Peyer's patch (tissue), 4 donors: ENCODE measurements at regions not wholly inside any gene's neighbourhood (a gene's known extent, or its start where the extent isn't known, plus 50 kb on each side); places are given as distances from the start of the nearest gene placed in this dataset.

Source experiments
- CTCF ChIP-seq, 6 experiments: fragments of 450-650 bp in 4 of 6; fragments of 200-600 bp in 2 of 6; sonication (generic) in 1 of 6; IDR thresholded peaks; one replicate each; pipeline ENCODE4 v1.5.1; 2017 to 2019; ENCODE audit warnings: antibody characterized with exemption in 6 of 6, mild to moderate bottlenecking in 3 of 6, moderate library complexity in 1 of 6
- POLR2A ChIP-seq, 2 donors: fragments of 450-650 bp; IDR thresholded peaks; one replicate each; pipeline ENCODE4 v1.5.1; 2017; ENCODE audit warnings: antibody characterized with exemption in 2 of 2, mild to moderate bottlenecking in 2 of 2, moderate library complexity in 2 of 2

- TF ChIP-seq CTCF (IDR thresholded peaks at IDR 0.05) (no peak), POLR2A (IDR thresholded peaks at IDR 0.05) (no peak)
Observed at GRCh38 chr14:87349921-87350320, 643.1 kb downstream of the GALC start.
